GM10266 (cell line): ENCODE measurements at regions not wholly inside any gene's neighbourhood (a gene's known extent, or its start where the extent isn't known, plus 50 kb on each side); places are given as distances from the start of the nearest gene placed in this dataset.

Source experiments
- DNase-seq: peaks from one replicate; pipeline ENCODE4 v3.0.0; 2012; ENCODE audit errors: extremely low spot score
- CTCF ChIP-seq: IDR thresholded peaks from 2 replicates; pipeline ENCODE4 v1.5.1; 2012; ENCODE audit warnings: mild to moderate bottlenecking, low read depth; ENCODE audit not compliant: control insufficient read depth, insufficient read depth; ENCODE audit errors: missing control alignments

GRCh38 chr1:82177192-82177591 lies 376.5 kb downstream of the ADGRL2 start:
- no peak for TF ChIP-seq CTCF
- no peak for DNase-seq

GRCh38 chr1:82171955-82172354 lies 371.2 kb downstream of the ADGRL2 start:
- TF ChIP-seq CTCF: no peak
- DNase-seq: no peak

DNA sequence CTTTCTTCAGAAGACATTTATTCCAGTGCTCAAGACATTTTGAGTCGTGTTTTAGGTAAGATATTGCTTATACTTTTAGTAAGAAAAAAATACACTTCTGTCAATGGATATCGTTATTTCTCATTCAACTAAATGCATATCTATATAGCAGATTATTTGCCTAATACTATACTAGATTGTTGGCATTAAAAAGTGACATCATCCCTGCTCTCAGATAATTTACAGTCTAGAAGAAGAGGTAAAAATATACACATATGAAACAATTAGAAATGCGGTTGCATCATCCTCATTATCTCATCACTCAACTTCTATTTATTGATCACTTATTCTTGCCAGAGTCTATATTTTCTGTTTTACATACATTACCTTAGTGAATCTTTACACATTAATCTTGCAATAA lies 367.7 kb downstream of the ADGRL2 start:
- TF ChIP-seq CTCF: no peak
- DNase-seq: no peak

GRCh38 chr1:82165304-82165703 lies 364.6 kb downstream of the ADGRL2 start:
- no peak for TF ChIP-seq CTCF
- no peak for DNase-seq

DNA sequence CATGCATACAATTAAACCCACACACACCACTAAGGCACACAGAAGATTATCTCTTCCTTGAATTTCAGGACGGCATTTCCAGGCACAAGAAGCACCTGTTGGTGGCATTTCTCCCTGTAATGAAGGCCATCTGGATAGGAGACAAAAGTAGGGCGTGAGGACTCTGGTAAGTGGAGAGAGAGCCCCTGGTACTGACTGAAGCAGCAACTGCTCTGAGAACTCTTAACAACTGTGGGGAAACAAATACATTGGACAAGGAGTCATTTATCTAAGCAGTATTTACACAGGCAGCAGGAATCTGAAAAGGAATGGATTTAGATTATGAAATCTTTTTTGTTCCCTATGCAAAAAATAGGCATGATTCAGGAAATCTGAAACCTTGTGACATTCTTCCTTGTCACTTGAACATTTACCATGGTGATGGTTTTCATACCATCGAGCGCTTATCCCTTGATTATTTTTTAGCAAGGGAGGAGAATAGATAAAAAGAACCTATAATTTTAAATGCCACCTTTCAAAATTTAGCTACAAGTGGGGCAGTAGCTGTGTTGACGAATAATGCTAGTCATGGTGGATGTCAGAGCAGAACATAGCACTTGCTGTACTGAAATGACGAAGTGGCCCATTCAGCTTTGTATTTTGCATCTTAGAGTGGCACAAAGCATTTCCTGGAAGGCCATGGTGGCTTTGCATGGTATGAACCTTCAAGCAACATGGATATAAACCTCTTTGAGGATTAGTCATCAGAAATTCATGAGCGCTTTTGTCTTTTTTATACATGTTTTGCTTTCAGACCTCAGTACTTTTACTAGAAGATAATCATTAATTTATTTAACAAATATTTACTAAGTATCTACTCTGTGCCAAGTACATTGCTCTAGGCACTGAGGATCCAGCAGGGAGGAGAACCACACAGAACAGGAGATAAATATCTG lies 362.0 kb downstream of the ADGRL2 start:
- no peak for DNase-seq
- TF ChIP-seq CTCF: no peak

DNA sequence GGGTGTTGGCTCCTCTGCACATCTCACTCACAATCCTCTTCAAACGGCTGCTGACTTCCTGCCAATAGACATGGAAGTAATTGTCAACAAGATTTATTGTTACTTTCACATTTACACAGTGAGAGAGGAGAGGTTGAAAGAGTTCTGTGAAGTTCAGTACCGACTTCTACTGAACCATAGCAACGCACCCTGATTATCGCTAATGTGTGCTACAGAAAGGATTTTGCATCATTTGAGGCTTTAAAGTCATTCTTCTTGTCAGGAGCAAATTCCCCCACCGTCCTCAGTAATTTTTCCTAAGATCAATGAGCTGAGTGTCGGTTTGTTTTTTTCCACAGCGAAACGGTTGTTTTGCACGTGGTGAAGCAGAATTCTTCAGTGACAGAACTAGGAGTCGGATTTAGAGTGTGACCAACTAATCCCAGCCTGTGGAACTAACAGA lies 361.0 kb downstream of the ADGRL2 start:
- DNase-seq: no peak
- no peak for TF ChIP-seq CTCF

DNA sequence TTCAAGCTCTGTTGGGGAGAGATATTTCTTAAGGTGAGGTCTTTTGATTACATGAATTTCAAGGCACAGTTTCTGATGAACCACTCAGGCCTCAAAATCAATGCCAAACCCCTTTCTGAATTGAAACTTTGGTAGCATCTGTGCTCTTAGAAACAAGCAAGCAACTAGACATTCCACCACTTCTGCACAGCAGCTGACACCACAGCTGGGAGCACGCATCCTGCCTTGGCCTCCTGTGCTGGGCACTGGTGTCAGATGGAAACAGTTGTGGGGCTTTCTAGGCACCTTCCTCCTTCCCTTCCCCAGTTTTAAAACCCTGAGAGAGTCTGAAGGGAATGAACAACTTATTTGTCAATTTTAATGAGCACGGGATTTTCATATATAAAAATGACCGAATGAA lies 360.2 kb downstream of the ADGRL2 start:
- no peak for DNase-seq
- TF ChIP-seq CTCF: no peak
